ENCODE measurements at regions not wholly inside any gene's neighbourhood (a gene's known extent, or its start where the extent isn't known, plus 50 kb on each side); places are given as distances from the start of the nearest gene placed in this dataset.

- 0 out of 2 replicates have a peak, but pooled peaks have one; percentile 17 for TF ChIP-seq CTCF (conservative IDR thresholded peaks at IDR 0.05; ENCODE audit: low read length)
- TF ChIP-seq EZH2phosphoT487 (IDR thresholded peaks at IDR 0.05; ENCODE audit: borderline replicate concordance), result no peak
- no peaks in the 10 kb centered on the region for H3F3A ChIP-seq (ENCODE audit: low read depth)
- H3K36me3 ChIP-seq (ENCODE audit: insufficient read depth, low read length), result no peaks in the 10 kb centered on the region
- no peaks in the 10 kb centered on the region for H3K27me3 ChIP-seq (ENCODE audit: insufficient read depth, low read length, poor library complexity, severe bottlenecking)
- no peak overlapping the region for H3K4me3 ChIP-seq (ENCODE audit: low read length, poor library complexity, severe bottlenecking)
- no peak overlapping the region for H2AFZ ChIP-seq (ENCODE audit: low read length)
- H3K4me1 ChIP-seq (ENCODE audit: insufficient read depth, low read length, poor library complexity, severe bottlenecking), result no peaks in the 10 kb centered on the region
- no peak overlapping the region for H3K4me2 ChIP-seq (ENCODE audit: low read depth, low read length, poor library complexity, severe bottlenecking)
- no peak overlapping the region for H3K9ac ChIP-seq (ENCODE audit: low read depth, low read length, poor library complexity, severe bottlenecking)
- no peaks in the 10 kb centered on the region for H3K9me3 ChIP-seq (ENCODE audit: insufficient read depth, low read depth, low read length)
- H3K79me2 ChIP-seq (ENCODE audit: insufficient read depth, low read length), result no peaks in the 10 kb centered on the region
- H4K20me1 ChIP-seq (ENCODE audit: insufficient read depth, low read length, poor library complexity, severe bottlenecking), result no peaks in the 10 kb centered on the region
- no peaks in the 10 kb centered on the region for H3K9me2 ChIP-seq (replicated peaks; ENCODE audit: low read depth, low read length)
These were observed 247.9 kb downstream of the PPP1R2C start for GRCh38 chrX:42530027-42530426.

GRCh38 chrX:42524379-42524778, 253.6 kb downstream of the PPP1R2C start:
- Histone ChIP-seq H3F3A (ENCODE audit: low read depth) (no peaks in the 10 kb centered on the region), H3K4me1 (ENCODE audit: insufficient read depth, low read length, poor library complexity, severe bottlenecking) (no peaks in the 10 kb centered on the region), H3K9ac (ENCODE audit: low read depth, low read length, poor library complexity, severe bottlenecking) (no peak overlapping the region), H3K9me3 (ENCODE audit: insufficient read depth, low read depth, low read length) (no peaks in the 10 kb centered on the region), H3K9me2 (replicated peaks; ENCODE audit: low read depth, low read length) (no peaks in the 10 kb centered on the region), H4K20me1 (ENCODE audit: insufficient read depth, low read length, poor library complexity, severe bottlenecking) (no peaks in the 10 kb centered on the region), H2AFZ (ENCODE audit: low read length) (no peak overlapping the region), H3K79me2 (ENCODE audit: insufficient read depth, low read length) (no peaks in the 10 kb centered on the region), H3K4me2 (ENCODE audit: low read depth, low read length, poor library complexity, severe bottlenecking) (no peak overlapping the region), H3K4me3 (ENCODE audit: low read length, poor library complexity, severe bottlenecking) (no peak overlapping the region), H3K27me3 (ENCODE audit: insufficient read depth, low read length, poor library complexity, severe bottlenecking) (no peaks in the 10 kb centered on the region), H3K36me3 (ENCODE audit: insufficient read depth, low read length) (no peaks in the 10 kb centered on the region)
- TF ChIP-seq CTCF (conservative IDR thresholded peaks at IDR 0.05; ENCODE audit: low read length) (no peak), EZH2phosphoT487 (IDR thresholded peaks at IDR 0.05; ENCODE audit: borderline replicate concordance) (no peak)

GRCh38 chrX:42519666-42520231, 258.2 kb downstream of the PPP1R2C start:
- Histone ChIP-seq H3K9ac (ENCODE audit: low read depth, low read length, poor library complexity, severe bottlenecking) (no peak overlapping the region), H3F3A (ENCODE audit: low read depth) (no peaks in the 10 kb centered on the region), H4K20me1 (ENCODE audit: insufficient read depth, low read length, poor library complexity, severe bottlenecking) (no peaks in the 10 kb centered on the region), H3K4me1 (ENCODE audit: insufficient read depth, low read length, poor library complexity, severe bottlenecking) (no peaks in the 10 kb centered on the region), H3K9me3 (ENCODE audit: insufficient read depth, low read depth, low read length) (no peaks in the 10 kb centered on the region), H2AFZ (ENCODE audit: low read length) (no peak overlapping the region), H3K4me2 (ENCODE audit: low read depth, low read length, poor library complexity, severe bottlenecking) (no peak overlapping the region), H3K9me2 (replicated peaks; ENCODE audit: low read depth, low read length) (no peaks in the 10 kb centered on the region), H3K4me3 (ENCODE audit: low read length, poor library complexity, severe bottlenecking) (no peak overlapping the region), H3K36me3 (ENCODE audit: insufficient read depth, low read length) (no peaks in the 10 kb centered on the region), H3K79me2 (ENCODE audit: insufficient read depth, low read length) (no peaks in the 10 kb centered on the region), H3K27me3 (ENCODE audit: insufficient read depth, low read length, poor library complexity, severe bottlenecking) (no peaks in the 10 kb centered on the region)
- peak; percentile 36; the same call in 1 of the 2 replicates for TF ChIP-seq CTCF (conservative IDR thresholded peaks at IDR 0.05; ENCODE audit: low read length)
- TF ChIP-seq EZH2phosphoT487 (IDR thresholded peaks at IDR 0.05; ENCODE audit: borderline replicate concordance), result no peak

Data from Loucy (cell line).